Endothelial cell of umbilical vein (primary cell): ENCODE measurements at regions not wholly inside any gene's neighbourhood (a gene's known extent, or its start where the extent isn't known, plus 50 kb on each side); places are given as distances from the start of the nearest gene placed in this dataset.

ENCODE experiments used
- EZH2 ChIP-seq: IDR thresholded peaks from 2 replicates; pipeline ENCODE4 v1.6.1; 2012; ENCODE audit warnings: borderline replicate concordance, low read depth, mild to moderate bottlenecking, moderate library complexity, low read length, inconsistent platforms; ENCODE audit not compliant: severe bottlenecking
- FOS ChIP-seq: IDR thresholded peaks from 2 replicates; pipeline ENCODE4 v1.6.1; 2011; ENCODE audit warnings: mild to moderate bottlenecking, low read length, moderate library complexity, borderline replicate concordance; ENCODE audit not compliant: insufficient read depth
- POLR2A ChIP-seq: IDR thresholded peaks from 2 replicates; pipeline ENCODE4 v1.6.1; 2012; ENCODE audit warnings: low read depth, mild to moderate bottlenecking, control low read depth, low read length
- POLR2AphosphoS5 ChIP-seq: IDR thresholded peaks from 2 replicates; pipeline ENCODE4 v1.6.1; 2012; ENCODE audit warnings: low read depth, mild to moderate bottlenecking, control low read depth, low read length, moderate library complexity; ENCODE audit not compliant: insufficient read depth
- TF ChIP-seq, protein P1 (sequence below), 2 donors: IDR thresholded peaks; 1 replicate in 1 of 2; 2 replicates in 1 of 2; pipeline ENCODE4 v1.5.1; 2011; ENCODE audit warnings: low read length in 2 of 2, mild to moderate bottlenecking in 2 of 2, moderate library complexity in 2 of 2, control low read depth in 1 of 2, inconsistent platforms in 1 of 2, low read depth in 1 of 2; ENCODE audit not compliant: insufficient read depth in 1 of 2; ENCODE audit errors: extremely low read depth in 1 of 2
- TF ChIP-seq, protein P2 (sequence below): IDR thresholded peaks from 2 replicates; pipeline ENCODE4 v1.6.1; 2011; ENCODE audit not compliant: insufficient read depth, insufficient read length

DNA sequence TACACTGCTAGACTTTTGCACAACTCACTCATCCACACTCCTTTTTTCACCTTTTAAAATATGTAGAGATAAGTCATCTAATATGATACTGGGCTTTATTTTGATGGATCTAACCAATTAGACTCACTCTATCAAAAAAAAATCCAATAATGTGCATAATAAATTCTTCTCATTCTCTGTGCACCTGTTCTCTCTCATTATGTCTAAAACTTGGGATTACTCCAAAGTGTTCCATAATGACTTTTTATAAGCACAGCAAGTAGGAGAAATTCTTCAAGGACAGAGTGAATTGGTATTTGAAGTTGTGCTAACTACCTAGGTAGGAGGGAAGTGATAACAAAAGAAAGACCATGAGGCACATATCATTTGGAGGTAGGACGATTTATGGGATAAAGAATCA, 1438.8 kb downstream of the PCDH7 start:
- TF ChIP-seq, protein P1, sequence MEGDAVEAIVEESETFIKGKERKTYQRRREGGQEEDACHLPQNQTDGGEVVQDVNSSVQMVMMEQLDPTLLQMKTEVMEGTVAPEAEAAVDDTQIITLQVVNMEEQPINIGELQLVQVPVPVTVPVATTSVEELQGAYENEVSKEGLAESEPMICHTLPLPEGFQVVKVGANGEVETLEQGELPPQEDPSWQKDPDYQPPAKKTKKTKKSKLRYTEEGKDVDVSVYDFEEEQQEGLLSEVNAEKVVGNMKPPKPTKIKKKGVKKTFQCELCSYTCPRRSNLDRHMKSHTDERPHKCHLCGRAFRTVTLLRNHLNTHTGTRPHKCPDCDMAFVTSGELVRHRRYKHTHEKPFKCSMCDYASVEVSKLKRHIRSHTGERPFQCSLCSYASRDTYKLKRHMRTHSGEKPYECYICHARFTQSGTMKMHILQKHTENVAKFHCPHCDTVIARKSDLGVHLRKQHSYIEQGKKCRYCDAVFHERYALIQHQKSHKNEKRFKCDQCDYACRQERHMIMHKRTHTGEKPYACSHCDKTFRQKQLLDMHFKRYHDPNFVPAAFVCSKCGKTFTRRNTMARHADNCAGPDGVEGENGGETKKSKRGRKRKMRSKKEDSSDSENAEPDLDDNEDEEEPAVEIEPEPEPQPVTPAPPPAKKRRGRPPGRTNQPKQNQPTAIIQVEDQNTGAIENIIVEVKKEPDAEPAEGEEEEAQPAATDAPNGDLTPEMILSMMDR (IDR thresholded peaks at IDR 0.05; ENCODE audit: extremely low read depth in 1 of 2, insufficient read depth in 1 of 2, low read depth in 1 of 2, low read length in 2 of 2) = no peak
- TF ChIP-seq POLR2A (no peak), FOS (no peak), EZH2 (no peak), POLR2AphosphoS5 (no peak)
- TF ChIP-seq, protein P2, sequence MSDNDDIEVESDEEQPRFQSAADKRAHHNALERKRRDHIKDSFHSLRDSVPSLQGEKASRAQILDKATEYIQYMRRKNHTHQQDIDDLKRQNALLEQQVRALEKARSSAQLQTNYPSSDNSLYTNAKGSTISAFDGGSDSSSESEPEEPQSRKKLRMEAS = no peak
